HG03097 (cell line): ENCODE measurements at regions not wholly inside any gene's neighbourhood (a gene's known extent, or its start where the extent isn't known, plus 50 kb on each side); places are given as distances from the start of the nearest gene placed in this dataset.
A peak's percentile ranks its signal among the peaks of the same experiment; 100 is the strongest.
"Not testable (repeated sequence)": the region's sequence is repeated elsewhere in the genome, so short reads cannot be mapped to it uniquely, and the experiment has no call there.

ENCODE experiments used
- ATAC-seq: cut with Tn5 transposase; IDR thresholded peaks from one replicate; pipeline ENCODE4 v1.9.1; 2021; ENCODE audit not compliant: unreplicated experiment, low FRiP score

GRCh38 chr12:92987362-92987761 is 58.3 kb upstream of the EEA1 start:
- ATAC-seq, result peak; percentile 33

- ATAC-seq, result peak; percentile 75
These were observed 58.9 kb upstream of the EEA1 start for GRCh38 chr12:92987846-92988621.

- ATAC-seq, result no peak
These were observed 59.6 kb upstream of the EEA1 start for GRCh38 chr12:92988622-92989130.

- ATAC-seq, result no peak
These were observed 60.8 kb upstream of the EEA1 start for GRCh38 chr12:92989715-92990484.

- no peak for ATAC-seq
These were observed 62.0 kb upstream of the EEA1 start for GRCh38 chr12:92991134-92991533.

GRCh38 chr12:92992041-92992440 is 62.9 kb upstream of the EEA1 start:
- ATAC-seq, result no peak

GRCh38 chr12:92993259-92993658 is 64.2 kb upstream of the EEA1 start:
- no peak for ATAC-seq

GRCh38 chr12:92995258-92995903 is 66.3 kb upstream of the EEA1 start:
- ATAC-seq, result peak; percentile 82

GRCh38 chr12:93000026-93000425 is 70.9 kb upstream of the EEA1 start:
- ATAC-seq, result no peak

- no peak for ATAC-seq
These were observed 72.3 kb upstream of the EEA1 start for GRCh38 chr12:93001407-93001806.

GRCh38 chr12:93002293-93003054 is 73.4 kb upstream of the EEA1 start:
- no peak for ATAC-seq

GRCh38 chr12:93003531-93004239 is 74.6 kb upstream of the EEA1 start:
- no peak for ATAC-seq

- ATAC-seq, result no peak
These were observed 76.9 kb upstream of the EEA1 start for GRCh38 chr12:93005928-93006392.

GRCh38 chr12:93006471-93007208 is 77.5 kb upstream of the EEA1 start:
- no peak for ATAC-seq

GRCh38 chr12:93007544-93007943 is 78.4 kb upstream of the EEA1 start:
- ATAC-seq, result peak; percentile 7

- peak; percentile 62 for ATAC-seq
These were observed 79.1 kb upstream of the EEA1 start for GRCh38 chr12:93008044-93008778.

GRCh38 chr12:93008880-93009279 is 79.8 kb upstream of the EEA1 start:
- not testable (repeated sequence) for ATAC-seq

- ATAC-seq, result no peak
These were observed 80.4 kb upstream of the EEA1 start for GRCh38 chr12:93009533-93009932.
